ENCODE measurements at regions not wholly inside any gene's neighbourhood (a gene's known extent, or its start where the extent isn't known, plus 50 kb on each side); places are given as distances from the start of the nearest gene placed in this dataset.

GRCh38 chr2:241943209-241943850 lies 73.8 kb downstream of the RTP5 start (continued):
- TF ChIP-seq CHD7 (IDR thresholded peaks at IDR 0.05; ENCODE audit: insufficient replicate concordance, low read length) (no peak), POLR2AphosphoS5 (IDR thresholded peaks at IDR 0.05; ENCODE audit: low read depth, low read length) (no peak), FOSL1 (IDR thresholded peaks at IDR 0.05; ENCODE audit: insufficient read depth, low read depth, low read length) (no peak), CTBP2 (IDR thresholded peaks at IDR 0.05; ENCODE audit: borderline replicate concordance, insufficient read depth, insufficient read length, low read length) (no peak), BACH1 (IDR thresholded peaks at IDR 0.05; ENCODE audit: low read length) (no peak), SRF (IDR thresholded peaks at IDR 0.05; ENCODE audit: low read depth, low read length) (no peak)

All from H1 (cell line).